ENCODE measurements at regions not wholly inside any gene's neighbourhood (a gene's known extent, or its start where the extent isn't known, plus 50 kb on each side); places are given as distances from the start of the nearest gene placed in this dataset.

DNA sequence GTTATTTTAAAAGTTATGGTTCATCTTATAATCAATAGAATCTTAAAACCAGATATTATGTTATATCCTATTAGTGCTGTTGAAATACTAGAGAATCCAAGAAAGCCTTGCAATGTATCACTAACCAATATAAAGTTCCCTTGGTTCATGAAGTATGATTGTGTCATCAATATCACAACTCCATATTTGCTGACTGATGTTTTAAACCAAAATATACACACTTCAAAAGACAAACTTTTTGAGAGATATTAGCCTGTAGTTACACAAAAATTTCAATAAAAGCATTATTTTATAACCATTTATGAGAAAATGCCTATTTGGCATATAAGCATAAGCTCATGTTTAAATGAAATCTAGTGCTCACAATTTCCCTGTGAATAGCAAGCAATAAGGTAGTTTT, 198.6 kb downstream of the CENPC start:
- Mint-ChIP-seq H3K27ac (no peak overlapping the region), H3K4me3 (no peak overlapping the region), H3K27me3 (no peaks in the 10 kb centered on the region), H3K36me3 (no peaks in the 10 kb centered on the region), H3K4me1 (ENCODE audit: unreplicated experiment) (no peaks in the 10 kb centered on the region), H3K9me3 (no peaks in the 10 kb centered on the region)
- TF ChIP-seq, protein P1, sequence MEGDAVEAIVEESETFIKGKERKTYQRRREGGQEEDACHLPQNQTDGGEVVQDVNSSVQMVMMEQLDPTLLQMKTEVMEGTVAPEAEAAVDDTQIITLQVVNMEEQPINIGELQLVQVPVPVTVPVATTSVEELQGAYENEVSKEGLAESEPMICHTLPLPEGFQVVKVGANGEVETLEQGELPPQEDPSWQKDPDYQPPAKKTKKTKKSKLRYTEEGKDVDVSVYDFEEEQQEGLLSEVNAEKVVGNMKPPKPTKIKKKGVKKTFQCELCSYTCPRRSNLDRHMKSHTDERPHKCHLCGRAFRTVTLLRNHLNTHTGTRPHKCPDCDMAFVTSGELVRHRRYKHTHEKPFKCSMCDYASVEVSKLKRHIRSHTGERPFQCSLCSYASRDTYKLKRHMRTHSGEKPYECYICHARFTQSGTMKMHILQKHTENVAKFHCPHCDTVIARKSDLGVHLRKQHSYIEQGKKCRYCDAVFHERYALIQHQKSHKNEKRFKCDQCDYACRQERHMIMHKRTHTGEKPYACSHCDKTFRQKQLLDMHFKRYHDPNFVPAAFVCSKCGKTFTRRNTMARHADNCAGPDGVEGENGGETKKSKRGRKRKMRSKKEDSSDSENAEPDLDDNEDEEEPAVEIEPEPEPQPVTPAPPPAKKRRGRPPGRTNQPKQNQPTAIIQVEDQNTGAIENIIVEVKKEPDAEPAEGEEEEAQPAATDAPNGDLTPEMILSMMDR (conservative IDR thresholded peaks at IDR 0.05) = no peak
- no peak for DNase-seq (ENCODE audit: extremely low spot score, unreplicated experiment)

DNA sequence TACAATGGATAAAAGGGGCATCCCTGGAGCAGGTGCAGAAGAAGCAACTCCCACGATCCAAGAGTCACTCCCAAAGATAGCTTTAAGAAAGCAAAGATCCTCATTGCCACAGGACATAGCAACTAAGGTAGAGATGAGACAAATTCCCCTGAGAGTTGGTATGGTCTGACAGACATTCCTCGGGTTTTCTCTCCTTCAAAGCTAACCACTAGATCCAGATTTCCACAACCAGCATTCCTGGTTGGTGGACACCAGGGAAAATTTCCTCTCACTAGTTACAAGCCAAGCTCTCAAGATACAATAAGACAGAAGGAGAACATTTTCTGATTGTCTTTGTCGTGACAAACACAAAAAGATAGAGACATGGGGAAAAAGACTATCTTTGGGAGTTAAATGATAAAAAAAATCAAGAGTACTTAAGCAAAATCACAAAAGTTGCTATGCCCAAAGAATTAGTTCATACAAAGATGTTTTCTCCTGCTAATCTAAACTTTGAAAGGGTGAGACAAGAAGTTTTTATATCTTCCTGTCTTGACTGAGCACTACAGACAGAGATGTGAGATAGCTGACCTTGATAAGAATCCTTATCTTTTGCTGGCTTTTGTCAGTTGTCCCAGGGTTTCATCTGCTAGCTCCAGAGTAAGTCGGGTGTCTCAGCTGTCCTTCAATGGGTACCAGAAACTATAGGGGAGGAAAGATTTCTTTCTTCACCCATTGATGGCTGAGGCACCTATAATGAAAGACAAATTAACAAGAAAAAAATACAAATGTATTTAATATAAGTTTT, 200.5 kb downstream of the CENPC start:
- TF ChIP-seq, protein P1 (conservative IDR thresholded peaks at IDR 0.05) = no peak
- Mint-ChIP-seq H3K36me3 (no peaks in the 10 kb centered on the region), H3K27ac (no peak overlapping the region), H3K4me3 (no peak overlapping the region), H3K27me3 (peaks cover 2% of the 10 kb centered on the region), H3K4me1 (ENCODE audit: unreplicated experiment) (no peaks in the 10 kb centered on the region), H3K9me3 (no peaks in the 10 kb centered on the region)
- DNase-seq (ENCODE audit: extremely low spot score, unreplicated experiment) = no peak

DNA sequence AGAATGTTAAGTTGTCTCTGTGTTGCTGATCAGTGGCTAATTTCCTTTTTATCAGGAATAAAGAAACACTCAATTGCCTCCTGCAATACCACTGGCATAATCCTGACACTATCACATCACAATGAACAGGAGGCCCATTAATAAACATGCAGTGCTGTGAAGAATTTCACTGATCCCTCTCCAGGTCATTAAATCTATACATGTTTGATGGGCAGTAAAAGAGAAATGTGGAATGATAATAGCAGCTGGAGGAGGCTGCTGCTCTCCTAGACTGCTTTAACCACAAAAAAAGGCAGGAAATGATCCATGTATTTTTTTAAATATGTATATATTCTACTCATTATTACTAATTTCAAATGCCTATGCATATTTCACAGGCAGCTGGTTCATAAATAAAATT, 202.1 kb downstream of the CENPC start:
- Mint-ChIP-seq H3K27ac (no peak overlapping the region), H3K4me3 (no peak overlapping the region), H3K9me3 (no peaks in the 10 kb centered on the region), H3K4me1 (ENCODE audit: unreplicated experiment) (no peaks in the 10 kb centered on the region), H3K27me3 (peaks cover 5% of the 10 kb centered on the region), H3K36me3 (no peaks in the 10 kb centered on the region)
- DNase-seq (ENCODE audit: extremely low spot score, unreplicated experiment) = no peak
- TF ChIP-seq, protein P1 (conservative IDR thresholded peaks at IDR 0.05) = no peak

DNA sequence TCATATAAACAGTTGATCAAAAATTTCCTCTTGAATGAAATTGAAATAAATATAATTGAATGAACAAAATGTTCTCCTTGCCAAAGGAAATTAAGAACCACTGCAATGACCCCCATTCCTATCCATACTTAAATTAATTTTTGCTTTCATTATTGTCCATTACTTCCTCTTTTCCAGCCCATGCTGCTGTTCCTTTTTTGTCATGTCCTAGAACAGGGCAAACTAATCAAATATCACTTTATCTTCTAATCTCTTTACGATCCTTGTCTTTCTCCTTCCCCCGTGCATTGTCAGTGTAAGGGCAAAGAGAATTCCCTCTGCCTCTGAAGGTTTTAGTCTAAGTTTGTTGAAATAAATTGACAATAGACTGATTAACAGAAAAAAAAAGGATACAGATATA, 203.0 kb downstream of the CENPC start:
- Mint-ChIP-seq H3K27me3 (peaks cover 5% of the 10 kb centered on the region), H3K27ac (no peak overlapping the region)

DNA sequence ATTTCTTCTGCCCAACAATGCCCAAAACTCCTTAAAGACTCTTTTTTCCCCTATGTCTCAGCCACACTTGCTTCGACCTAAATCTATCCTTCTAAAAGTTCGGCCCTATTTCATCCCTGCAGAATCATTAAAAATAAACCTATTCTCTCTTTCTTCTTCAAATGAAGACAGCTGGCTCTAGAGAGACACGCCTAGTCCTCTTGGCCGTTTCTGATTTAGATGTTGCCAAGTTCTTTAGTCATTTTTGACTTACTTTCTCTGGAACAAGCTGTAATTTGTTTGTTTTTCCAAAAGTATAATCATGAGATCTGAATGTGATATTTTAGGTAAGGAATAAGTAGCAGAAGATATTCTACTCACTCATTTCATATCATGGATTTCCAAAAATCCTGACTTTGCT, 211.6 kb downstream of the CENPC start:
- Mint-ChIP-seq H3K4me1 (ENCODE audit: unreplicated experiment) (no peaks in the 10 kb centered on the region), H3K27me3 (peaks cover 2% of the 10 kb centered on the region), H3K4me3 (no peak overlapping the region), H3K9me3 (peaks cover 5% of the 10 kb centered on the region), H3K36me3 (no peaks in the 10 kb centered on the region), H3K27ac (no peak overlapping the region)
- DNase-seq (ENCODE audit: extremely low spot score, unreplicated experiment) = no peak
- TF ChIP-seq, protein P1 (conservative IDR thresholded peaks at IDR 0.05) = no peak

More for the DNA sequence above, 203.0 kb downstream of the CENPC start:
- Mint-ChIP-seq H3K36me3 (no peaks in the 10 kb centered on the region), H3K4me1 (ENCODE audit: unreplicated experiment) (no peaks in the 10 kb centered on the region), H3K4me3 (no peak overlapping the region), H3K9me3 (no peaks in the 10 kb centered on the region)
- TF ChIP-seq, protein P1 (conservative IDR thresholded peaks at IDR 0.05) = no peak
- DNase-seq (ENCODE audit: extremely low spot score, unreplicated experiment) = no peak
